ENCODE measurements at regions not wholly inside any gene's neighbourhood (a gene's known extent, or its start where the extent isn't known, plus 50 kb on each side); places are given as distances from the start of the nearest gene placed in this dataset.

GRCh38 chr14:45972416-45972815 lies 679.2 kb downstream of the RPL10L start:
- TF ChIP-seq EZH2 (IDR thresholded peaks at IDR 0.05) (no peak), POLR2AphosphoS5 (IDR thresholded peaks at IDR 0.05; ENCODE audit: borderline replicate concordance, low read depth, low read length) (no peak)
